Stimulated activated CD4-positive, alpha-beta T cell treated with anti-CD3 and anti-CD28 coated beads, Interleukin-2, amount 100 ng/mL, for 24 hours (primary cell): ENCODE measurements at regions not wholly inside any gene's neighbourhood (a gene's known extent, or its start where the extent isn't known, plus 50 kb on each side); places are given as distances from the start of the nearest gene placed in this dataset.

ENCODE experiments used
- DNase-seq, 2 donors: peaks; one replicate each; pipeline ENCODE4 v3.0.0-alpha.2; 2020

DNA sequence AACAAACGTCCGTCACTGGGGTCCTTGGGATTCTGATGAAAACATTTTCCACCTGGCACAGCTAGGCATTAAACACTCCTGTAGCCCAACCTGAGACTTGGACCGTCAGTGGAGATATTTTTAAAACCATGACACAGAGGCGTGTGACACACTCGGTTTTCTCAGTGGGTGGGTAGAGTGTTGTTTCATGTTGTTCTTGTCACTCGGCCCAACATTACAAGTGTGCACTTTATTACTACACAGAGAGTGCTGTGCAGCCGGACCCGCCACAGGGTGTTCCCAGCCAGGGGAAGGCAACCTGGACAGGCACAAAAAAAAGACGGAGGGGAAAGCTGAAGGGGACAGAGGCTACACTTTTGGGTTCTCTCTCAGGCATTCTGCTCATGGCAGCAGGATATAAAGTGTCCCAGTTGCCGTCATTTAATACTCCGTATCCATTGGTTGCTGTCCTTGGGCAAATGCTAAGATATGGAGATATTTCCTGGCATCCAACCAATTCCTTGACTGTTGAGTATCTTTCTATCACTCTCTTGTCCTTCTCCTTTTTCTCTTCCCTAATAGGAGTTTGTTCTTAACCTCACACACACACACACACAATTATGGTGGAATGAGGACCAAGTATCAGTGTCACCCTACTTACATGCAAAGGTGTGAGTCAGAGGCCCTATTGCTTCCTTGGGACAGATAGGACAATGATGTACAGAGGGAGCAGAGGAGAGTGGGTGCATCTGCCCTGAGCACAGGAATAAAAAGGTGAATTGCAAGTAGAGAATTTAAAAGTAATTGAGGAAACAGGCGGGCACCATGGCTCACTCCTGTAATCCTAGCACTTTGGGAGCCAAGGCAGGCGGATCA is 154.1 kb upstream of the SOX9 start:
- no peak for DNase-seq

DNA sequence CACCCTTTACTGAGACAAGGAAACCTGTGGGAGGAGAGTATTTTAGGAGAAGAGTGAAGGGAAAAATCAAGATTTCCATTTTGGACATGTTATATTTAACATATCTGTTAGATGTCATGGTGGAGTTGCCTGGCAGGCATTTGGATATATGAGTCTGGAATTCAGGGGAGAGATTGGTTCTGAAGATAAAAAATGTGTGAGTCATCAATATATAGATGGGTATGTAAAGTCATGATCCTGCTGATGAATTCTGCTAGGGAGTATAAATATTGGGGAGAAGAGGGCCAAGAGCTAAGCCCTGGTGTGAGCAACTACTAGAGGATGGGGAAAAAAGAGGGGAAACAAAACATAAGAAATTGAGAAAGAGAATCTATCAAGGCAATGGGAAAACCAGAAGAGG is 151.3 kb upstream of the SOX9 start:
- DNase-seq: no peak

DNA sequence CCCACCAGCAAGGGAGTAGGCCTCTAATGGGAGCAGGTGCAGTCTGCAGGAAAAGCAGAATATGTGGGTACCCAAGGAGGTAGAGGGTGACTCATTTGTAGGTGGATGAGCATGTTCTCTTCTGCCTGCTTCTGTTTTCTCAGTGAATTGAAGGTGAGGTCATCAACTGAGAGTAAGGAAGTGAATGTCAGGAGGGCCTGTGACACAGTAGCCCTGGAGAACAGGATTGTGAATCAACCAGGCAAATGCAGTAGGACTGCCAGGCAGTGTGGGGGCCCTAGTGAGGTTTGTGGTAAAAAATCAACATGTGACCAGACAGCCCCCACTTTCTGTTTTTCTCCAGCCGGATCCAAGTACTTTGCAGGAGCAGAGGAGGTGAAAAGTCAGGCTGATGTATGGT is 150.5 kb upstream of the SOX9 start:
- DNase-seq: no peak

DNA sequence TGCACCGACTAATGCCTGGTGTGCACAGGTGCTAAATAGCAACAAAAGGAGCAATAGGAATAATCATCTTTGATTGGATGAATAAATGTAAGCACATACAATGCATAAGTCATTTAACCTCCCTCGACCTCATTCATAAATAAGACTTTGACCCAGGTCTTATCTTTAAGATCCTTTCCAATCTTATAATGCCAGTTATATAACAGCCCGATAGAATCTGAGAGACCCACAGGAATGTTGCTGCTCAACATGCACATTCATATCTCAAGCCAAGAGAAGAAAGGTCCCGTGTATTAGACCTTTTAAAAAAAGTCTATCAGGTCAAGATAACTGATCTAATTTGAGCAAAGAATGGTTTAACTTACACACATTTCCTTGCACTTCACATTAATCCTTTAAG is 146.8 kb upstream of the SOX9 start:
- DNase-seq: no peak

DNA sequence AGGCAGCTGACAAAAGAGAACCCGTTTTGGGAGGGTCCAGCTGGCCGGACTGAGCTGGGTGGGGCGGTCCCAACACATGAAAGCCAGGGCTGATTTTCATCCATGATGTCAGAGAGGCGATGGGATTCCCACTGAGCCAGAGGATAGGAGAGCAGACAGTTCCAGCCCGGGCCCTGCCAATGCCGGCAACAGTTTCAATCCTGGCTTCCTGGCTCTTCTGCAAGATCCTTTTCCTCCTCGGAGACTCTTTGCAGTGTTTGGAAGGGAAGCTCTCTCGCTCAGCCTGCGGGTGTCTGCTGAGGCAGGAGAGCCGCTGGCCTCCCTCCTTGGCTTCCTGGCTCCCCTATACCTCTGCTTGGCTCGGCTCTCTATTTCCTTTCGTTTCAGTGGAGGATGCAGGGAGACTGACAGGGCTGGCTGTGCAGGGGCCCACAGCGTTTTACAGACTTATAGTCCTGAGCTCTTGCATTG is 145.5 kb upstream of the SOX9 start:
- DNase-seq: no peak

GRCh38 chr17:71976011-71976649 is 144.7 kb upstream of the SOX9 start:
- no peak for DNase-seq

DNA sequence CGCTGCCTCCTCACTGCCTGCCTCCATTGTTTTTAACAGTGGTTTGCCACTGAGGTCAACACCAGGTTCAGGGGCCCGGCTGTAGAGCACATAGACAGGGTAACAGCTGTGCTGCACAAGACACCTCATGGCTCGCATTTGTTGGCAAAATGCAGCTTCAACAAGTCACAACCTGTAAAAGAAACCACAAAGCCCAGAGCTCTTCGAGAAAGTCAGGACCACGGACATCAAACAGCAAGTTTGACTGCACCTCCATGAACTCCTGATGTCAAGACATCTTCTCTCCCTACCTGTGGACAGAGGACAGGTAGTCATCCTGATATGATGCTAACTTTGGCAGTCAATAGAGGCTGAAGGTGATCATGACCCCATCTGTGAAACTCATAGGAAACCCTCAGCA is 142.4 kb upstream of the SOX9 start:
- DNase-seq: no peak

GRCh38 chr17:71980171-71980570 is 140.6 kb upstream of the SOX9 start:
- DNase-seq: no peak

DNA sequence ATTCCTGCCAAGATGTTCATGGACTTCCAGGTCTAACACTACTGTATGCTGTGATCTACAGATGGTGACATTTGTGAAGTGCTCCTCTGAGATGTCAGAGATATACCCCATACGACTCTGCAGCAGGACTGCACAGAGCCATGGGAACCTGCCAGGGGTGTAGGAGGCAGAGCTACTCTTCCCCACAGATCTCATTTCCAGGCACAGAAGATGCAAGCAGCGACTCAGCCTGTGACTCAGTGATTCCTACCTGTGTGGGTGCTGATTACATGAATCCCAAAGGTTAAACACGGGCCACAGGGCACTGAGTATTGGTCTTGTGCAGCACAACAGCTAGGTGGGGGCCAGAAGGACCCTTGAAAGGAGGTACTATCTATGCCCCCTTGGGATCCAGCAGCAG is 137.0 kb upstream of the SOX9 start:
- DNase-seq: peak in 1 of 2 donors; percentile 4

DNA sequence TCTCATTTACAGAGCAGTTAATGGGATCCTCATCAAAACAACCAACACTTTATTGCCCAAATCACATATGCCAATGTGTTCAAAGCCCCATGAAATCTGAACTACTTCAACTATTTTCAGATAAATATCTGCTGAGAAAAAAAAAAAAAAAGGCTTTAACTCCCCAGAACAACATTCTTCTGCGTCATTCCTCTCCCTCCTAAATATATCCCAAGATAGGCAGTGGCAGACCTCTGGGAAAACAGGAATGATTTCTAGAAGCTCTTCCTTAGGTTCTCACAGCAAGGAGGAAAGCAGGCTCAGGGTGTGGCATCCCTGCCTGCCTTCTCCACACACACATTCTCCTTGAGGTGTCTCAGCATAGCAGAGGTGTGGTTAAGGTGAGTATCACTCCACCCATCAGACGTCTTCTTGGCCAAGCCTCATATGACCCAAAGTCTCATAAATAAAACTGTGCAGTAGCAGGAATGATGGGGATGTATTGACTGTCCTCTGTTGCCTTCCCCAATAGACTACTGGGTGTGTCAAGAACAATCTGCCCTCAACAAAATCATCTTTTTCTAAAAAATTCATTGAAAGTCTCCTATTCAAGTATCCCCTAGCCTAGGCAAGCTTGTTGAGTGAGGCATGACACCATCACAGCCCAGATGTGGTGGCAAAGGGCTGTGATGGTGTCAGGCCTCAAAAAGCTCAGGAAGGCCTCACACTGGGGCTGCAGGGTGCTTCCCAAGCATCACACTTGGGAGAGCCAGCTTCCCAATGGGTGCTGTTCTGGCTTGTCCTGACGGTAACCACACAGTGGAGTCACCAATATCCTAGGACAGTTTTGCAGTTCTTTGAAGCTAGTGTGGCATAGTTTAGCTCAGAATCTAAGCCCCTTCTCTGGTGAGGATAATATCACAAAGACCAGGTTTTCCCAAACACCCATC is 135.4 kb upstream of the SOX9 start:
- DNase-seq: no peak

DNA sequence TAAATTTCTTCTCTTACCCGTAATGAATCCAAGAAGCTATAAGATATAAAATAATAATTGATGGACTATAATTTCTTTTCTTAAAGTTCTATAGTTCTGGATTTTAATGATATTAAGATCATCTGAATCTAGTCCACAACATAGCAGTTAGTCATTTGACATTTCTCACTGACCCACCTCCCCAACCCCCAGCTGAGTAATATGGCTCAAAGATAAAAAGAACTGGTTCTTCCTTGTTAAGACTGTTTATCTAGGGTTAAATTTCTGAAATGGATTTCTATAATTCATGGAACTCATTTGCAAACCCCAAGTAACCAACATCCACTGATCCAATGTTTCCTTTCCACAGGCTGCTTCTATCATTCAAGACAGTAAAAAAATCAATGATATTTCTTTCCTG is 133.9 kb upstream of the SOX9 start:
- no peak for DNase-seq

GRCh38 chr17:71987634-71988033 is 133.2 kb upstream of the SOX9 start:
- no peak for DNase-seq

- no peak for DNase-seq
Measured at GRCh38 chr17:71989117-71989516, 131.7 kb upstream of the SOX9 start.

GRCh38 chr17:71993363-71993762 is 127.5 kb upstream of the SOX9 start:
- DNase-seq: no peak

DNA sequence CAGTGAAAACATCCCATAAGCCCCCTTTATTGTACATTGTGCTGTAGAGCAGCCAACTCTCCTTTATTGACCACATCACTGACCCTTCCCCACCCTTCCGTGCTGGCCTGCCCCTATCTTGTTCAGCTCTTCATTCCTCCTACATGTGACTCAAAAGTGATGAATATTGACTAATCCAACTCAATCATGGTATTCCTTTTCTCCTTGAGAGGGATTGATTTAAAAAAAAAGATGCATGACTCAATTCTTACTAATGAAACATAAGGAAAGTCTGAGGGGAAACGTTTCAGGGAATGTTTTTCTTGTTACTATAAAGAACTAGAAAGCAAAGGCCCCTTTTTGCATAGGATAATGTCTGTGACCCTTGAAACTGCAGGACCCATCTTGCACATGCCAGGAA is 125.2 kb upstream of the SOX9 start:
- no peak for DNase-seq

GRCh38 chr17:72004011-72004427 is 116.8 kb upstream of the SOX9 start:
- DNase-seq: no peak

DNA sequence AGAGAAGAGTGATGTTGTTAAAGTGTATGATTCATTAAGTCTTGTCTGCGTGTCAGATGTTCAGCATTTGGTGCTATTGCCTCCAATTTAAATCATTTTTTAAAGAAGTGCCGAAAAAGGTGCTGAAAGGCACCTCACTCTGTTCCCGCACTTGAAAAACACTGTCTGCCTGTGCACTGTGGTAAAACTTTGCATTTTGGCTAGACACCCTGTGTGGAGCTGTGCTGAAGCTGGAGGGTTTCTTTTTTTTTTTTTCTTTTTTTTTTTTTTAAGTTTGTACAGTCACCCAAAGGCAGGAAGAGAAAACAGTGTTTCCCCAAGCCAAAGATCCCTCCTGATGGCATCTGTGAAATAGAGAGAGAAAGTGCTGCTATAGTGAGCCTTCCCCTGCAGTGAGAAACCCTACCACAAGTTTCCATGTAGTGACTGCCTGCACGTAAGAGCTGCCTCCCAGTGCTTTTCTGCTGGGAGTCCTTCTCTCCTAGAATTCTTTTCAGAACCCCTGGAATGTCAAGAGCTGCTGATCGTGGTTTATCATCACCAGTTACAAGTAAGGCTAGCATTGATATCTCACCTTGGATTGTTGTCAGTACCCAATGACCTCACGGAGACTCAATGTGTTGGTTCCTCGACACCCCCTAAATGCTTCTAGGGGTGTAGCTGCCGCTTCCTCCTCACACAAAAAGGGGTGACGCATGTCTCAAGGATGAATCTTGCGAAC is 116.0 kb upstream of the SOX9 start:
- DNase-seq: no peak

GRCh38 chr17:72005332-72006163 is 115.3 kb upstream of the SOX9 start:
- DNase-seq: no peak

GRCh38 chr17:72008236-72008876 is 112.5 kb upstream of the SOX9 start:
- no peak for DNase-seq

- DNase-seq: no peak
Measured at GRCh38 chr17:72011561-72011960, 109.3 kb upstream of the SOX9 start.

DNA sequence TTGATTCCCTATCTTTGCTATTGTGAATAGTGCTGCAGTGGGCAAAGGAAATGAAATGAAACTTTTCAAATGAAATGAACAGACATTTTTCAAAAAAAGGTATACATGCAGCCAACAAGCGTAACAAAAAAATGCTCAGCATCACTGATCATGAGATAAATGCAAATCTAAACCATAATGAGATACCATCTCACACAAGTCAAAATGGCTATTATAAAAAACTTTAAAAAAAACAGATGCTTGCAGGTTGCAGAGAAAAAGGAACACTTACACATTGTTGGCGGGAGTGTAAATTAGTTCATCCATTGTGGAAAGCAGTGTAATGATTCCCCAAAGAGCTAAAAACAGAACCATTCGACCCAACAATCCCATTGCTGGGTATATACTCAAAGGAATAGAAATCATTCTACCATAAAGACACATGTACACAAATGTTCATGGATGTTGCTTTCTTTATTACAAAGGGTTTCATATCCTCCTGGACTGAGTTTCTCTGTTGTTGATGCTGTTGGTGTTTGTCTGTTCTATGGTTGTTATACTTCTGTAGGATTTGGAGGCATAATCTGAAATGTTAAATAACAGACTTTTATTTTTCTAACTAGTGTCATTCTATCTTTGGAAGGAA is 99.3 kb upstream of the SOX9 start:
- DNase-seq: no peak
